ENCODE measurements at regions not wholly inside any gene's neighbourhood (a gene's known extent, or its start where the extent isn't known, plus 50 kb on each side); places are given as distances from the start of the nearest gene placed in this dataset.

DNA sequence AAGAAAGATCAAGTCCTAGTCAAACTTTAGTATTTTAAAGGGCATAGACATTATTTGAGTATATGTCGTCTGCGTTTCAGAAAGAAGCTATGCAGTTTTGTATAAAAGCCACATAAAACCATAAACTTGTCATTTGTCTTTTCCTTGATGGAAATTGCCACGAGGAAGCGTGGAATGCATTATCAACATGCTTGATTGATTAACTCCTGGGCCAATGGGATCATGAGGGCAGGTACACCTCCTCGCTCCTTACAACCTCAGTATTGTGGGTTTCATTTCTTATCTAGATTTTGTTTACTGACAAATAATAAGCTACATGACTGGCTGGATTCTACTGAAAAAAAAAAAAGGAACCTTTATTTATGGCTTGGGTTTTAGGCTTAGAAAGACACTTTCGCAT is 122.5 kb upstream of the RFX3 start:
- TF ChIP-seq, protein P1, sequence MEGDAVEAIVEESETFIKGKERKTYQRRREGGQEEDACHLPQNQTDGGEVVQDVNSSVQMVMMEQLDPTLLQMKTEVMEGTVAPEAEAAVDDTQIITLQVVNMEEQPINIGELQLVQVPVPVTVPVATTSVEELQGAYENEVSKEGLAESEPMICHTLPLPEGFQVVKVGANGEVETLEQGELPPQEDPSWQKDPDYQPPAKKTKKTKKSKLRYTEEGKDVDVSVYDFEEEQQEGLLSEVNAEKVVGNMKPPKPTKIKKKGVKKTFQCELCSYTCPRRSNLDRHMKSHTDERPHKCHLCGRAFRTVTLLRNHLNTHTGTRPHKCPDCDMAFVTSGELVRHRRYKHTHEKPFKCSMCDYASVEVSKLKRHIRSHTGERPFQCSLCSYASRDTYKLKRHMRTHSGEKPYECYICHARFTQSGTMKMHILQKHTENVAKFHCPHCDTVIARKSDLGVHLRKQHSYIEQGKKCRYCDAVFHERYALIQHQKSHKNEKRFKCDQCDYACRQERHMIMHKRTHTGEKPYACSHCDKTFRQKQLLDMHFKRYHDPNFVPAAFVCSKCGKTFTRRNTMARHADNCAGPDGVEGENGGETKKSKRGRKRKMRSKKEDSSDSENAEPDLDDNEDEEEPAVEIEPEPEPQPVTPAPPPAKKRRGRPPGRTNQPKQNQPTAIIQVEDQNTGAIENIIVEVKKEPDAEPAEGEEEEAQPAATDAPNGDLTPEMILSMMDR (IDR thresholded peaks at IDR 0.05 in 4 of 5, conservative IDR thresholded peaks at IDR 0.05 in 1 of 5), result no peak
- TF ChIP-seq POLR2A (IDR thresholded peaks at IDR 0.05), result no peak

All from gastrocnemius medialis (tissue), 4 donors.